A549 (cell line): ENCODE measurements at regions not wholly inside any gene's neighbourhood (a gene's known extent, or its start where the extent isn't known, plus 50 kb on each side); places are given as distances from the start of the nearest gene placed in this dataset.
A peak's percentile ranks its signal among the peaks of the same experiment; 100 is the strongest.

Experiments
- ATAC-seq, 2 experiments: fragments of 200-7000 bp in 1 of 2; fragments of >200 bp in 1 of 2; cut with Nextera tagmentation in 1 of 2; cut with Tn5 transposase in 1 of 2; 3 replicates each; pipeline versions ENCODE4 v1.8.0 to v1.9.1; 2018 to 2020; ENCODE audit warnings: mild to moderate bottlenecking in 1 of 2, moderate library complexity in 1 of 2
- CTCF ChIA-PET: fragments of 300-600 bp; sonication (Branson Sonifier 250); formaldehyde crosslinking; extraction: SDS; loops from one replicate; lab custom pipeline; 2021; ENCODE audit warnings: antibody characterized with exemption, inconsistent platforms; lab: Yijun Ruan, JAX
- POLR2A ChIA-PET: fragments of 350-600 bp; formaldehyde crosslinking; extraction: SDS; loops from one replicate; lab custom pipeline; 2021; ENCODE audit warnings: antibody characterized with exemption, inconsistent platforms; lab: Yijun Ruan, JAX
- DNase-seq, 2 experiments: peaks; one replicate each; pipeline versions ENCODE4 v3.0.0 to v3.0.0-alpha.2; 2011 to 2016; ENCODE audit warnings: low read depth in 1 of 2, low spot score in 1 of 2
- FAIRE-seq: peaks from 2 replicates; lab custom pipeline; 2011; peaks lifted over from hg19 to GRCh38; lab: Jason Lieb, UNC
- H3K27ac ChIP-seq, 2 experiments: fragments of >200 bp; sonication (Bioruptor Twin); formaldehyde crosslinking; 3 replicates each; pipeline ENCODE4 v1.5.1; 2016 to 2017
- H3K4me1 ChIP-seq: fragments of >200 bp; sonication (Bioruptor Twin); formaldehyde crosslinking; 3 replicates; pipeline ENCODE4 v1.6.1; 2016
- H3K4me2 ChIP-seq: fragments of >200 bp; sonication (Bioruptor Twin); formaldehyde crosslinking; 3 replicates; pipeline ENCODE4 v1.6.1; 2016
- H3K4me3 ChIP-seq: fragments of >200 bp; sonication (Bioruptor Twin); formaldehyde crosslinking; 3 replicates; pipeline ENCODE4 v1.5.1; 2016
- H3K9me3 ChIP-seq: fragments of >200 bp; sonication (Bioruptor Twin); formaldehyde crosslinking; 3 replicates; pipeline ENCODE4 v1.6.1; 2016
- BCL3 ChIP-seq: fragments of >200 bp; sonication (Bioruptor Twin); formaldehyde crosslinking; IDR thresholded peaks from 3 replicates; pipeline ENCODE4 v1.6.1; 2016
- CBX2 ChIP-seq: fragments of 200-600 bp; sonication (generic); IDR thresholded peaks from 2 replicates; pipeline ENCODE4 v1.6.1; 2016; ENCODE audit warnings: low read depth, mild to moderate bottlenecking, borderline replicate concordance
- CBX8 ChIP-seq: fragments of 200-600 bp; sonication (generic); IDR thresholded peaks from 2 replicates; pipeline ENCODE4 v1.6.1; 2016
- ESRRA ChIP-seq: fragments of 150-350 bp; IDR thresholded peaks from 2 replicates; pipeline ENCODE4 v1.6.1; 2014; ENCODE audit warnings: mild to moderate bottlenecking, low read length, borderline replicate concordance
- HDAC2 ChIP-seq: fragments of 200-600 bp; sonication (generic); IDR thresholded peaks from 2 replicates; pipeline ENCODE4 v1.6.1; 2016
- HES2 ChIP-seq: fragments of >200 bp; sonication (Bioruptor Twin); formaldehyde crosslinking; IDR thresholded peaks from 2 replicates; pipeline ENCODE4 v1.6.1; 2016
- HEYL ChIP-seq: fragments of 250-450 bp; sonication (Bioruptor Pico); IDR thresholded peaks from 2 replicates; pipeline ENCODE4 v1.8.0; 2021; ENCODE audit warnings: mild to moderate bottlenecking, moderate library complexity
- JUN ChIP-seq, 2 experiments: fragments of >200 bp; sonication (Bioruptor Twin); formaldehyde crosslinking; IDR thresholded peaks; 2 replicates in 1 of 2; 3 replicates in 1 of 2; pipeline ENCODE4 v1.6.1; 2016 to 2017
- JUNB ChIP-seq: fragments of >200 bp; sonication (Bioruptor Twin); formaldehyde crosslinking; IDR thresholded peaks from 2 replicates; pipeline ENCODE4 v1.6.1; 2016
- KDM5A ChIP-seq: fragments of 200-600 bp; sonication (generic); IDR thresholded peaks from 2 replicates; pipeline ENCODE4 v1.6.1; 2016; ENCODE audit warnings: antibody characterized with exemption, mild to moderate bottlenecking
- NPAS2 ChIP-seq: fragments of 250-450 bp; sonication (Bioruptor Pico); IDR thresholded peaks from 2 replicates; pipeline ENCODE4 v1.8.0; 2022; ENCODE audit warnings: mild to moderate bottlenecking, moderate library complexity, borderline replicate concordance
- POLR2A ChIP-seq: IDR thresholded peaks from 2 replicates; pipeline ENCODE4 v1.6.1; 2012; ENCODE audit warnings: mild to moderate bottlenecking, low read length
- RAD21 ChIP-seq, 2 experiments: fragments of >200 bp in 1 of 2; sonication (Bioruptor Twin) in 1 of 2; formaldehyde crosslinking in 1 of 2; IDR thresholded peaks in 1 of 2; conservative IDR thresholded peaks in 1 of 2; 2 replicates in 1 of 2; 3 replicates in 1 of 2; pipeline ENCODE4 v1.6.1; 2012 to 2018; ENCODE audit warnings: inconsistent platforms in 1 of 2
- REST ChIP-seq: fragments of 200-600 bp; sonication (generic); IDR thresholded peaks from 2 replicates; pipeline ENCODE4 v1.6.1; 2016; ENCODE audit warnings: antibody characterized with exemption, mild to moderate bottlenecking, moderate library complexity
- RFX5 ChIP-seq: fragments of 450-650 bp; IDR thresholded peaks from 2 replicates; pipeline ENCODE4 v1.7.1; 2014; ENCODE audit warnings: antibody characterized with exemption, mild to moderate bottlenecking, moderate library complexity
- SMC3 ChIP-seq: fragments of >200 bp; sonication (Bioruptor Twin); formaldehyde crosslinking; IDR thresholded peaks from 3 replicates; pipeline ENCODE4 v1.6.1; 2018; ENCODE audit warnings: inconsistent platforms
- ZC3H11A ChIP-seq: fragments of 450-650 bp; IDR thresholded peaks from 2 replicates; pipeline ENCODE4 v1.6.1; 2014; ENCODE audit warnings: antibody characterized with exemption, mild to moderate bottlenecking
- ZFP36 ChIP-seq: fragments of 450-650 bp; IDR thresholded peaks from 2 replicates; pipeline ENCODE4 v1.6.1; 2014; ENCODE audit warnings: borderline replicate concordance; ENCODE audit not compliant: partially characterized antibody
- ZNF302 ChIP-seq: fragments of 250-450 bp; sonication (Bioruptor Pico); IDR thresholded peaks from 2 replicates; pipeline ENCODE4 v1.9.0; 2021; ENCODE audit warnings: inconsistent platforms, mild to moderate bottlenecking, moderate library complexity
- WGBS: methylation state at CpG from one replicate; pipeline ENCODE4 v1.1.6; 2017; ENCODE audit errors: missing lambda C conversion rate; 5-methylcytosine and 5-hydroxymethylcytosine counted together

- DNase-seq, result no peak
- no peaks in the 10 kb centered on the region for H3K4me1 ChIP-seq
- TF ChIP-seq SMC3, result no peak
- peak; percentile 61 for TF ChIP-seq ZFP36
- TF ChIP-seq, all 56 proteins: peak for 1
- FAIRE-seq (no peak), ATAC-seq (no peak)
- H3K9me3 ChIP-seq, result no peaks in the 10 kb centered on the region
- POLR2A ChIA-PET, result no interaction called here
- CTCF ChIA-PET, result interaction anchor here (1.4 to 1.5 kb wide), 3 partner anchors 37 to 107 kb away, joined by 3 to 5 read pairs (median 4); no protein-coding TSS in a partner anchor
- H3K4me2 ChIP-seq, result no peak overlapping the region
- 81% methylated on average over 18 of the region's 18 CpGs for WGBS
- no peak overlapping the region for H3K27ac ChIP-seq
- no peak overlapping the region for H3K4me3 ChIP-seq
Observed at GRCh38 chr7:73918926-73919693, 58.2 kb downstream of the TMEM270 start.

- TF ChIP-seq CBX2 (no peak), NPAS2 (CRISPR knock-in tag) (no peak)
- Histone ChIP-seq H3K27ac (no peak overlapping the region), H3K4me3 (no peak overlapping the region), H3K4me1 (no peaks in the 10 kb centered on the region), H3K9me3 (no peaks in the 10 kb centered on the region), H3K4me2 (no peak overlapping the region)
- DNase-seq (no peak), ATAC-seq (peak; percentile 31 to 52; a peak in 3 of 6 replicates), FAIRE-seq (no peak)
- ChIA-PET POLR2A (no interaction called here), CTCF (interaction anchor here (1.4 kb wide), 1 partner anchor 37 kb away, joined by 3 read pairs; no protein-coding TSS in a partner anchor)
- WGBS, result 79% methylated on average over 8 of the region's 9 CpGs
Observed at GRCh38 chr7:73919694-73920375, 58.9 kb downstream of the TMEM270 start.

GRCh38 chr7:73920406-73921134 lies 59.6 kb downstream of the TMEM270 start:
- no peak for TF ChIP-seq JUNB
- TF ChIP-seq HEYL (CRISPR knock-in tag), result no peak
- TF ChIP-seq CBX8, result no peak
- no peak for TF ChIP-seq KDM5A
- no peak for TF ChIP-seq RAD21 (conservative IDR thresholded peaks at IDR 0.05 in 1 of 2, IDR thresholded peaks at IDR 0.05 in 1 of 2)
- no peak for TF ChIP-seq ESRRA
- no peak for TF ChIP-seq POLR2A

GRCh38 chr7:73921623-73922528 lies 60.9 kb downstream of the TMEM270 start:
- peak; percentile 28 to 64; a peak in 5 of 6 replicates for ATAC-seq

More at GRCh38 chr7:73920406-73921134, 59.6 kb downstream of the TMEM270 start:
- Histone ChIP-seq H3K4me3 (no peak overlapping the region), H3K9me3 (no peaks in the 10 kb centered on the region), H3K27ac (no peak overlapping the region), H3K4me2 (no peak overlapping the region), H3K4me1 (no peaks in the 10 kb centered on the region)
- ChIA-PET CTCF (interaction anchor here (1.4 kb wide), 1 partner anchor 38 kb away, joined by 3 read pairs; no protein-coding TSS in a partner anchor), POLR2A (no interaction called here)
- ATAC-seq (no peak), FAIRE-seq (no peak), DNase-seq (no peak)
- 80% methylated on average over 22 of the region's 22 CpGs for WGBS

More at GRCh38 chr7:73921623-73922528, 60.9 kb downstream of the TMEM270 start:
- ChIA-PET CTCF (interaction anchor here (0.5 to 1.0 kb wide), 2 partner anchors 13 to 46 kb away, joined by 3 read pairs; no protein-coding TSS in a partner anchor), POLR2A (no interaction called here)
- FAIRE-seq, result no peak
- no peak overlapping the region for H3K27ac ChIP-seq
- no peak overlapping the region for H3K4me2 ChIP-seq
- no peak overlapping the region for H3K4me3 ChIP-seq
- H3K9me3 ChIP-seq, result peaks cover 10% of the 10 kb centered on the region; the same call in 2 of the 3 replicates
- H3K4me1 ChIP-seq, result no peaks in the 10 kb centered on the region
- no peak for DNase-seq
- 58% methylated on average over 15 of the region's 15 CpGs for WGBS
- TF ChIP-seq REST (no peak), HEYL (CRISPR knock-in tag) (no peak), JUN (IDR thresholded peaks at IDR 0.05) (no peak), ZNF302 (no peak), HDAC2 (no peak), BCL3 (no peak), ZC3H11A (no peak), RFX5 (no peak), HES2 (no peak), CBX2 (no peak)
